ENCODE measurements at regions not wholly inside any gene's neighbourhood (a gene's known extent, or its start where the extent isn't known, plus 50 kb on each side); places are given as distances from the start of the nearest gene placed in this dataset.
"Not testable (repeated sequence)": the region's sequence is repeated elsewhere in the genome, so short reads cannot be mapped to it uniquely, and the experiment has no call there.

DNA sequence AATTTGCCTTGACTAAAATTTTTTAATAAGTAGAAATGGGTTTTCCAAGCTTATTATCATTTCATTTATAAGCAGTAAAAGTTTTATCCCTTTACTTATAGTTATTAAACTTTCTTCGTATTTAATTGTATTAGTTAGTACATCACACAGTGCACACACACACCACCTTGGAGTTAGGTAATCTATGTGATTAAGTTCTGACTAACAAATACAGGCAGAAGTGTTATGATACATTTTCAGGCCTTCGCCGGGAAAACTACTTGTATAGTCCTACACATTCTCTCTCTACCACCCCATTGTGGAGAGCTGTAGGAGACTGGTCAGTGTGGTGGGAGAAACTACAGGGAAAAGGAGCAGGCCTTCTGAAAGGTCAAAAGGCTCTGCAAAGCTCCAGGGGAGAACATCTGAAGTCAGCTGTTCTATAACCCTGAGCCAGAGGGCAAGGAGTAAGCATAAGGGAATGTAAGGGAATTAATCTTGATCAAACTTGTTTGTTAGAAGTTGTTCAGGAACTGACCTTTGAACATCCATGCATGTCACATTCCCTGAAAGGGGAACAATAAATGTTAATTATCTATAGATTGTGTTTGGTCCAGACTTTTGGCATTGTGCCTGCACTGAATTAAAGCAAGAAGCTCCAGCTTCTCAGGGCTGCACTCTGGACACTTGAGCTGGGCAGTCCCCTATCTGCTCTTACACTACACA, 231.7 kb downstream of the FSIP2 start:
- peak; percentile 100 for ATAC-seq
- H3K4me1 ChIP-seq (ENCODE audit: low read depth): peaks cover 11% of the 10 kb centered on the region
- no peaks in the 10 kb centered on the region for H3K36me3 ChIP-seq (ENCODE audit: low read depth)
- TF ChIP-seq, protein P1, sequence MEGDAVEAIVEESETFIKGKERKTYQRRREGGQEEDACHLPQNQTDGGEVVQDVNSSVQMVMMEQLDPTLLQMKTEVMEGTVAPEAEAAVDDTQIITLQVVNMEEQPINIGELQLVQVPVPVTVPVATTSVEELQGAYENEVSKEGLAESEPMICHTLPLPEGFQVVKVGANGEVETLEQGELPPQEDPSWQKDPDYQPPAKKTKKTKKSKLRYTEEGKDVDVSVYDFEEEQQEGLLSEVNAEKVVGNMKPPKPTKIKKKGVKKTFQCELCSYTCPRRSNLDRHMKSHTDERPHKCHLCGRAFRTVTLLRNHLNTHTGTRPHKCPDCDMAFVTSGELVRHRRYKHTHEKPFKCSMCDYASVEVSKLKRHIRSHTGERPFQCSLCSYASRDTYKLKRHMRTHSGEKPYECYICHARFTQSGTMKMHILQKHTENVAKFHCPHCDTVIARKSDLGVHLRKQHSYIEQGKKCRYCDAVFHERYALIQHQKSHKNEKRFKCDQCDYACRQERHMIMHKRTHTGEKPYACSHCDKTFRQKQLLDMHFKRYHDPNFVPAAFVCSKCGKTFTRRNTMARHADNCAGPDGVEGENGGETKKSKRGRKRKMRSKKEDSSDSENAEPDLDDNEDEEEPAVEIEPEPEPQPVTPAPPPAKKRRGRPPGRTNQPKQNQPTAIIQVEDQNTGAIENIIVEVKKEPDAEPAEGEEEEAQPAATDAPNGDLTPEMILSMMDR (IDR thresholded peaks at IDR 0.05): no peak
- H3K4me3 ChIP-seq: no peak overlapping the region
- intact Hi-C loops (cut with DNase I, micrococcal nuclease): no loop called here
- peaks cover 7% of the 10 kb centered on the region for H3K9me3 ChIP-seq
- peak; percentile 21 to 84 (median 30) for DNase-seq

DNA sequence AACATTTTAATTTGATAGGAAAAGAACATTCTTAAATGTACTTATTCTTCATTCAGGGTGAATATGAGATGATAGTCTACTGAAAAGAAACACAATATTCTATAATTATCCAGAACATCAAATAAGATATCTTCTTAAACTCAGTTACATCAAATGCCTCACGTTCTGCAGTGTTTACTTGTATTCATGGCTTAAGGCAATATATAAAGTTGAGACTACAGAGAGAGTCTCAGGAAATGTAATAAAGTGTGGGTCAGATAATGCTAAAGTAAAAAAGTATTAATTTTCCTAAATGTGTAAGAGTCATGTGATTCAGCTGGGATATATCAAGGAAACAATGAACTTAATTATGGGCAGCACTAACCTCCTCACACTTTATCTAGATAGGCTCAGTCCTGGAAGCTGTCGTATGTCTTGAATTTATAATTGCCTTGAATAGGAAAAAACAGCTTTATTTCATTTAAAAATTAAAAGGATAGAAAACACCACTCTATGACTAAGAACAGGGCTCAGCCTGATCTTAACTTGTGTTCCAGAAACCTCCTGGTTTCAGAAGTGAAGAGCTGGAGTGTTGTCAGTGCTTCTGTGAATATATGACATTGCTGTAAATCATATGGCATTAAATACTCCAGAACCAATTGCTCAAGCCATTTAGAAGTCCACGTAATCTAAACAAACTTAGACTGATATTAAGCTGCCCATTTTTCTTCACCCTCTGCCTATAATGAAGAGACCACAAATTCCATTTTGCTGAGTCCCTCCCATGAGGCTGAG, 240.2 kb downstream of the FSIP2 start:
- no peak for ATAC-seq
- intact Hi-C loops (cut with DNase I, micrococcal nuclease): no loop called here
- TF ChIP-seq, protein P1 (IDR thresholded peaks at IDR 0.05): no peak
- Histone ChIP-seq H3K4me3 (no peak overlapping the region), H3K4me1 (ENCODE audit: low read depth) (no peaks in the 10 kb centered on the region), H3K9me3 (no peaks in the 10 kb centered on the region), H3K36me3 (ENCODE audit: low read depth) (no peaks in the 10 kb centered on the region)
- DNase-seq: no peak

DNA sequence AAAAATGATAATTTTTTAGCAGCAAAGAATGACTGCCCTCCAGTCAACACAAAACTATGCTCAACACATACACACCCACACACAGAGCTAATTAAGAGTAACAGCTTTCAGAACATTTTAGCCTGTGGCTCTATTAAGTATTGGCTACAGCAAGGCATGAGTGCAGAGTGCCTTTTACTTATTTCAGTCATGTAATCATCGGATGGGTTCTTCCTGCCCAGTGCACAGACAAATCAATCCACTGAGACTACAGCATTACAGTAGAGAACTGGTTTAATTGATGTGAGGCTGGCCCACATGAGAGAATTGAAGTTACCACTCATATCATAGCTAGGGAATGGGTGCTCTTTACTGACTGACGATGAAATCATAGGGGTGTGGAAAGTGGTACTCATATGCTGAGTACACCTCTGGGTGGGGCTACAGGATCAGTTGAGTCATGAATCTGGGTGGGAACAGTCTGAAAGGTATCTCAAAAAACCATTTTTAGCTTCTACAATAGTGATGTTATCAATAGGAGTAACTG, 241.0 kb downstream of the FSIP2 start:
- Histone ChIP-seq H3K36me3 (ENCODE audit: low read depth) (no peaks in the 10 kb centered on the region), H3K4me1 (ENCODE audit: low read depth) (no peaks in the 10 kb centered on the region), H3K4me3 (no peak overlapping the region), H3K9me3 (no peaks in the 10 kb centered on the region)
- intact Hi-C loops (cut with DNase I, micrococcal nuclease): no loop called here
- TF ChIP-seq, protein P1 (IDR thresholded peaks at IDR 0.05): no peak
- ATAC-seq: peak; percentile 90
- no peak for DNase-seq

DNA sequence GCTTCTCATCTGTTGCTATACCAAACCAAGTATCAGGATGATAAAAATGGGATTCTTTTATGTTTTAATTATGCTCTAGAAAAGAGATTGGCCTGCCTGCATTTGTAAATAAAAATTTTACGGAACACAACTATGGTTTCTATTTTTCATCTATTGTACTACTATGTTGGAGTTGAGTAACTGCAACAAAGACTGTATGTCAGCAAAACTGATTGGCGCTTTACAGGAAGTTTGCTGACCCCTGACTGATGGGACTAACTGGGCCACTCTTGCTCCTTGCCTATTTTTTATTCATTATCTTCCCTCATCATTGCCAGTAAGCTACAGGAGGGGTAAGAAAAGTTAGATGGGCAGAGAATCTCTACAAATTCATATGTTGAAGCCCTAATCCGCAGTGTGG, 242.3 kb downstream of the FSIP2 start:
- intact Hi-C loops (cut with DNase I, micrococcal nuclease): no loop called here
- Histone ChIP-seq H3K36me3 (ENCODE audit: low read depth) (no peaks in the 10 kb centered on the region), H3K4me1 (ENCODE audit: low read depth) (no peaks in the 10 kb centered on the region), H3K9me3 (no peaks in the 10 kb centered on the region), H3K4me3 (no peak overlapping the region)
- DNase-seq: no peak
- no peak for ATAC-seq
- TF ChIP-seq, protein P1 (IDR thresholded peaks at IDR 0.05): no peak

GRCh38 chr2:185984670-185985069, 246.1 kb downstream of the FSIP2 start:
- DNase-seq (no peak), ATAC-seq (no peak)
- Histone ChIP-seq H3K36me3 (ENCODE audit: low read depth) (no peaks in the 10 kb centered on the region), H3K9me3 (no peaks in the 10 kb centered on the region), H3K4me1 (ENCODE audit: low read depth) (no peaks in the 10 kb centered on the region), H3K4me3 (no peak overlapping the region)
- TF ChIP-seq, protein P1 (IDR thresholded peaks at IDR 0.05): no peak
- intact Hi-C loops (cut with DNase I, micrococcal nuclease): no loop called here

DNA sequence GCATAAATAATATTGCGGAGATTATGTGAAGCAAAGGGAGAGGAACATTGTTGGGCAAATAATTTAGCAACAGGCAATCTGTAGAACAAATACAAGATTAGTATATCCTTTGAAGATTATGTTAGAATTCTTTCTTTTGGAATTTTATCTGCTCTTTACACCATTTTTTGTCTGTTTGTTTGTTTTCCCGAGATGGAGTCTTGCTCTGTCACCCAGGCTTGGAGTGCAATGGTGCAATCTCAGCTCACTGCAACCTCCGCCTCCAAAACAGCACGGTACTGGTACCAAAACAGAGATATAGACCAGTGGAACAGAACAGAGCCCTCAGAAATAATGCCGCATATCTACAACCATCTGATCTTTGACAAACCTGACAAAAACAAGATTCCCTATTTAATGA, 250.3 kb downstream of the FSIP2 start:
- DNase-seq; H3K36me3 ChIP-seq (ENCODE audit: low read depth); H3K4me1 ChIP-seq (ENCODE audit: low read depth); H3K9me3 ChIP-seq; ATAC-seq; H3K4me3 ChIP-seq; intact Hi-C loops (cut with DNase I, micrococcal nuclease): not testable (repeated sequence)
